ENCODE measurements at regions not wholly inside any gene's neighbourhood (a gene's known extent, or its start where the extent isn't known, plus 50 kb on each side); places are given as distances from the start of the nearest gene placed in this dataset.
"Not testable (repeated sequence)": the region's sequence is repeated elsewhere in the genome, so short reads cannot be mapped to it uniquely, and the experiment has no call there.

DNA sequence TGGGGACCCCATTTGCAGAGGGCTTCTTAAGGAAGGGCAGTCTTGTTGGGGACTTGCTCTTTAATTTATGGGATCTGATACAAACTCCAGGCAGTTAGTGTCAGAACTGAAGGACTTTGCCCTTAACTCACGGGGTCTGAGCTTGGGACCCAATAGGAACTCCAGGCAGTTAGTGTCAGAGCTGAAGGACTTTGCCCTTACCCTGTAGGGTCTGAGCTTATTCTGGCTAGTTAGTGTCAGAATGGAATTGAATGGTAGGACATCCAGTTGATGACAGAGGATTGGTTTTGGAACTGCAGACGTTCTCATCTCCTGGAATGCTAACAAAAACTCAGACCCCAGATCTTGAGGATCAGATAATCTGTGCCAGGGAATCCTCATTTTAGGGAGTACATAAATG, 256.9 kb upstream of the COPS8 start:
- H3K9ac ChIP-seq (ENCODE audit: low read length) = no peak overlapping the region
- H3K36me3 ChIP-seq (ENCODE audit: control insufficient read depth, low read depth, low read length) = no peaks in the 10 kb centered on the region
- peaks cover 37% of the 10 kb centered on the region for H3K4me1 ChIP-seq (ENCODE audit: control insufficient read depth, low read depth, low read length)
- no peaks in the 10 kb centered on the region for H3K9me3 ChIP-seq (ENCODE audit: control insufficient read depth, low read depth, low read length)
- no peak overlapping the region for H3K27ac ChIP-seq (ENCODE audit: low read length)
- no peaks in the 10 kb centered on the region for H3K27me3 ChIP-seq (ENCODE audit: control insufficient read depth, insufficient read depth, low read length)
- no peak overlapping the region for H3K4me3 ChIP-seq (ENCODE audit: low read length)

GRCh38 chr2:236830926-236831325, 254.8 kb upstream of the COPS8 start:
- Histone ChIP-seq H3K4me3 (ENCODE audit: low read length) (no peak overlapping the region), H3K9me3 (ENCODE audit: control insufficient read depth, low read depth, low read length) (peaks cover 3% of the 10 kb centered on the region)

DNA sequence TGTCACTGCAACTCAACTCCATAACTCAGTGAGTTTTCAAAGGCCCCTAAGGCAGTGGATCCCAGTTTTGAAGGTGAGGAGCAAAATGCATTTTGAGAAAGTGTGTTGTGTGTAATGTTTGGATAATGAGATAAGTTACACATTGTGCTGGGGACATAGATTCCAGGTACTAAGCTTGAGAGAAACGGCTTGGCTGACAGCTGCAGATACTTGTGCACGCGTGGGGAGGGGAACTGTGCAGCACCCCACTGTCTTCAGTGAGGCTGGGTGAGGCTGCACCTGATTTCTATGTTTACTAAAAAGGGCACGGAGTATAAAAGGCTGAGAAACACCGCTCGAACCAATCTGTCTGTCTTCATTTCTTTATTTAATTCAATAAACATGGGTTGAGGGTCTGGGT, 254.0 kb upstream of the COPS8 start:
- H3K4me3 ChIP-seq (ENCODE audit: low read length) = no peak overlapping the region
- H3K36me3 ChIP-seq (ENCODE audit: control insufficient read depth, low read depth, low read length) = no peaks in the 10 kb centered on the region
- H3K9ac ChIP-seq (ENCODE audit: low read length) = no peak overlapping the region
- peaks cover 4% of the 10 kb centered on the region for H3K9me3 ChIP-seq (ENCODE audit: control insufficient read depth, low read depth, low read length)
- H3K27ac ChIP-seq (ENCODE audit: low read length) = no peak overlapping the region
- no peaks in the 10 kb centered on the region for H3K27me3 ChIP-seq (ENCODE audit: control insufficient read depth, insufficient read depth, low read length)
- peaks cover 13% of the 10 kb centered on the region for H3K4me1 ChIP-seq (ENCODE audit: control insufficient read depth, low read depth, low read length)

More at GRCh38 chr2:236830926-236831325, 254.8 kb upstream of the COPS8 start:
- no peaks in the 10 kb centered on the region for H3K36me3 ChIP-seq (ENCODE audit: control insufficient read depth, low read depth, low read length)
- peaks cover 18% of the 10 kb centered on the region for H3K4me1 ChIP-seq (ENCODE audit: control insufficient read depth, low read depth, low read length)
- H3K27ac ChIP-seq (ENCODE audit: low read length) = no peak overlapping the region
- H3K9ac ChIP-seq (ENCODE audit: low read length) = no peak overlapping the region
- no peaks in the 10 kb centered on the region for H3K27me3 ChIP-seq (ENCODE audit: control insufficient read depth, insufficient read depth, low read length)

- Histone ChIP-seq H3K4me3 (ENCODE audit: low read length) (no peak overlapping the region), H3K9ac (ENCODE audit: low read length) (no peak overlapping the region), H3K9me3 (ENCODE audit: control insufficient read depth, low read depth, low read length) (peaks cover 4% of the 10 kb centered on the region), H3K27me3 (ENCODE audit: control insufficient read depth, insufficient read depth, low read length) (no peaks in the 10 kb centered on the region), H3K36me3 (ENCODE audit: control insufficient read depth, low read depth, low read length) (no peaks in the 10 kb centered on the region), H3K27ac (ENCODE audit: low read length) (no peak overlapping the region), H3K4me1 (ENCODE audit: control insufficient read depth, low read depth, low read length) (no peaks in the 10 kb centered on the region)
These were observed 252.1 kb upstream of the COPS8 start for GRCh38 chr2:236833501-236834073.

DNA sequence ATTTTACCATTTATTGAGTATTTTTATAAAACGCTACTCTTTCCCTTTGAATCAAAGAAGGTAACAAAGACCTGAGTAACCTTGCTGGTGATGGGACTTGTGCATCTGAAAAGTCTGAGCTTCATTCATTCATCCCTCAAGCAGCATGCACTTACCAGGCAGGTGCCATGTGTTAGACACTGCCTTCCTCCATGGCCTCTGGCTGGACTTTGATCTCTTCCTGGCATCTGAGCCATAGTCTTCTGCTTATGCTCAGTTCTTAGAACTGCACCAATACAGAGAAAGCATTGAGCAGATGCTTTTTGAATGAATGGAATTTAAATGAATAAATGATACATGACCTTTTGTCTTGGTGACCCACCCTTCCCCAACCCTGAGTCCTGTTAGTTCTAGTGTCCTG, 251.4 kb upstream of the COPS8 start:
- Histone ChIP-seq H3K4me3 (ENCODE audit: low read length) (no peak overlapping the region), H3K36me3 (ENCODE audit: control insufficient read depth, low read depth, low read length) (no peaks in the 10 kb centered on the region), H3K9me3 (ENCODE audit: control insufficient read depth, low read depth, low read length) (peaks cover 4% of the 10 kb centered on the region), H3K27ac (ENCODE audit: low read length) (no peak overlapping the region), H3K4me1 (ENCODE audit: control insufficient read depth, low read depth, low read length) (no peaks in the 10 kb centered on the region), H3K9ac (ENCODE audit: low read length) (no peak overlapping the region), H3K27me3 (ENCODE audit: control insufficient read depth, insufficient read depth, low read length) (no peaks in the 10 kb centered on the region)

GRCh38 chr2:236835307-236836024, 250.2 kb upstream of the COPS8 start:
- no peak overlapping the region for H3K4me3 ChIP-seq (ENCODE audit: low read length)
- peaks cover 4% of the 10 kb centered on the region for H3K9me3 ChIP-seq (ENCODE audit: control insufficient read depth, low read depth, low read length)
- H3K9ac ChIP-seq (ENCODE audit: low read length) = no peak overlapping the region
- no peaks in the 10 kb centered on the region for H3K4me1 ChIP-seq (ENCODE audit: control insufficient read depth, low read depth, low read length)
- H3K27ac ChIP-seq (ENCODE audit: low read length) = no peak overlapping the region
- H3K27me3 ChIP-seq (ENCODE audit: control insufficient read depth, insufficient read depth, low read length) = no peaks in the 10 kb centered on the region
- H3K36me3 ChIP-seq (ENCODE audit: control insufficient read depth, low read depth, low read length) = no peaks in the 10 kb centered on the region

DNA sequence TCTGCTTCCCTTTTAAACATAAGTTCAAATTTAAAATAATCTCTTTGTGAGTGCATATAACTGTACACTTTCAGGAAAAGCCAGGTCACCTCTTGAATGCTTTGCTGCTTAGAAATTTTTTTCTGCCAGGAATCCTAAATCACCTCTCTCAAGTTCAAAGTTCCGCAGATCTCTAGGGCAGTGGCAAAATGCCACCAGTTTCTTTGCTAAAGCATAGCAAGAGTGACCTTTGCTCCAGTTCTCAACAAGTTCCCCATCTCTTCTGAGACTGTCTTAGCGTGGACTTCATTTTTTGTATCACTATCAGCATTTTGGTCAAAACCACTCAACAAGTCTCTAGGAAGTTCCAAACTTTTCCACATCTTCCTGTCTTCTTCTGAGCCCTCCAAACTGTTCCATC, 249.7 kb upstream of the COPS8 start:
- not testable (repeated sequence) for H3K4me3 ChIP-seq (ENCODE audit: low read length); H3K27ac ChIP-seq (ENCODE audit: low read length); H3K4me1 ChIP-seq (ENCODE audit: control insufficient read depth, low read depth, low read length); H3K9ac ChIP-seq (ENCODE audit: low read length); H3K36me3 ChIP-seq (ENCODE audit: control insufficient read depth, low read depth, low read length); H3K27me3 ChIP-seq (ENCODE audit: control insufficient read depth, insufficient read depth, low read length); H3K9me3 ChIP-seq (ENCODE audit: control insufficient read depth, low read depth, low read length)

DNA sequence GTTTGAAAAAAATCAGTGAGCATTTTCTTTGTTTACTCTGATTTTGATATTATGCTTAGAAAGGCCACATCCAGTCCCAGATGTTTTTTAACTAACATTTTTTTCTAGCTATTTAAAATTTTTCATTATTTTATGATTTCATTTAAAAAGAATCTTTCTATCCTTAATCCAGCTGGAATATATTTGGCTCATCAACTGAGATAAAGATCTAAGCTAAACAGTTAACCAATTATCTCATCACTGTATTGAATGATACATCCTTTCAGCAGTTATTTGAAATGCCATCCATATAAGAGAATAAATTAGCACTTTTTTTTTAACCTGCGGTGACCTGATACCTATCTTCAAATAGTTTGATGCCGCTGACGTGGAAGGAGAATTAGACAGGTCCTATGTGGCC, 245.5 kb upstream of the COPS8 start:
- no peak overlapping the region for H3K4me3 ChIP-seq (ENCODE audit: low read length)
- H3K9ac ChIP-seq (ENCODE audit: low read length) = no peak overlapping the region
- no peaks in the 10 kb centered on the region for H3K27me3 ChIP-seq (ENCODE audit: control insufficient read depth, insufficient read depth, low read length)
- no peaks in the 10 kb centered on the region for H3K36me3 ChIP-seq (ENCODE audit: control insufficient read depth, low read depth, low read length)
- no peak overlapping the region for H3K27ac ChIP-seq (ENCODE audit: low read length)
- peaks cover 4% of the 10 kb centered on the region for H3K9me3 ChIP-seq (ENCODE audit: control insufficient read depth, low read depth, low read length)
- peaks cover 8% of the 10 kb centered on the region for H3K4me1 ChIP-seq (ENCODE audit: control insufficient read depth, low read depth, low read length)

GRCh38 chr2:236840857-236841256, 244.8 kb upstream of the COPS8 start:
- no peak overlapping the region for H3K27ac ChIP-seq (ENCODE audit: low read length)
- H3K4me1 ChIP-seq (ENCODE audit: control insufficient read depth, low read depth, low read length) = peaks cover 8% of the 10 kb centered on the region
- H3K9ac ChIP-seq (ENCODE audit: low read length) = no peak overlapping the region
- H3K4me3 ChIP-seq (ENCODE audit: low read length) = no peak overlapping the region
- no peaks in the 10 kb centered on the region for H3K36me3 ChIP-seq (ENCODE audit: control insufficient read depth, low read depth, low read length)
- H3K9me3 ChIP-seq (ENCODE audit: control insufficient read depth, low read depth, low read length) = peaks cover 2% of the 10 kb centered on the region
- no peaks in the 10 kb centered on the region for H3K27me3 ChIP-seq (ENCODE audit: control insufficient read depth, insufficient read depth, low read length)

- no peak overlapping the region for H3K27ac ChIP-seq (ENCODE audit: low read length)
- no peaks in the 10 kb centered on the region for H3K9me3 ChIP-seq (ENCODE audit: control insufficient read depth, low read depth, low read length)
- no peak overlapping the region for H3K9ac ChIP-seq (ENCODE audit: low read length)
- H3K4me3 ChIP-seq (ENCODE audit: low read length) = no peak overlapping the region
- H3K4me1 ChIP-seq (ENCODE audit: control insufficient read depth, low read depth, low read length) = peaks cover 8% of the 10 kb centered on the region
- H3K36me3 ChIP-seq (ENCODE audit: control insufficient read depth, low read depth, low read length) = no peaks in the 10 kb centered on the region
- no peaks in the 10 kb centered on the region for H3K27me3 ChIP-seq (ENCODE audit: control insufficient read depth, insufficient read depth, low read length)
These were observed 244.3 kb upstream of the COPS8 start for GRCh38 chr2:236841389-236841788.

DNA sequence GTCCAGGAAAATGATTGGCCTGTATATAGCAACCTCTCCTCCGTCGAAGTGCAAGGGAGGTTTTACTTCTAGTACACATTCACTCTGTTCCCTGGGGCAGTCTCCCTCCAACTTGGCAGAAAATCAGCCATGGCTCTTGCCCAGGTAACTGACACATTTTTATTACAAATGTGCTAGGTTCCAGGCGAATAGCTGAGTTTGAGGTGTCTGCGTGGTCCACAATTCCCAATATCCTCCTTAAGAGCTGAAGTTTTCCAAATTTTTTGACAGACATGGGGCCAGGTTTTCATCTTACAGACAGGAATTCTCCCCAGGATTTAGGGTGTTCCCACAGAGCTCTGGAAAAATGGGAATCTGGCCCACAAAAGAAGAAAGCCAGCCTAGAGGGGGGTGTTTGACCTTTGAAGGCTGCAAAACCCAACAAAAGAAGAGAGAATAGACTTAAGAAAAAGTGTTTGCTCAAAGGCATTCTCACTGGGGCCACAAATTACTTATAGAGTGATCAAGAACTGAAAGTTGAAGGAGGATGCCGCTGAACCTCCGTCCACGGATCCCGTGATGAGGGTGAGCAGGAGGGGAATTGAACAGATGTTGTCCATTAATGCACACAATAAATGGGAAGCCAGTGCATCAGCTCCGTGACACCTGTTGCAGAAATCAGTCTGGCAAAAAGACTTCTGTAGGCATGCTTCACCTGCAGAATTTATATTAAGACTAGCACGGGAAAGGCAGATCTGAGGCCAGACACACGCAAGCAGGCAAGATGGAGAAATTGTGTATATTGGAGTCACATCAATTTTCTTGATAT, 242.3 kb upstream of the COPS8 start:
- Histone ChIP-seq H3K36me3 (ENCODE audit: control insufficient read depth, low read depth, low read length) (no peaks in the 10 kb centered on the region), H3K4me1 (ENCODE audit: control insufficient read depth, low read depth, low read length) (peaks cover 22% of the 10 kb centered on the region), H3K9me3 (ENCODE audit: control insufficient read depth, low read depth, low read length) (no peaks in the 10 kb centered on the region), H3K9ac (ENCODE audit: low read length) (no peak overlapping the region), H3K27ac (ENCODE audit: low read length) (no peak overlapping the region), H3K27me3 (ENCODE audit: control insufficient read depth, insufficient read depth, low read length) (no peaks in the 10 kb centered on the region), H3K4me3 (ENCODE audit: low read length) (no peak overlapping the region)
